Myocyte (in vitro differentiated cells): ENCODE measurements at regions not wholly inside any gene's neighbourhood (a gene's known extent, or its start where the extent isn't known, plus 50 kb on each side); places are given as distances from the start of the nearest gene placed in this dataset.
"Not testable (repeated sequence)": the region's sequence is repeated elsewhere in the genome, so short reads cannot be mapped to it uniquely, and the experiment has no call there.

Experiments used
- DNase-seq: peaks from one replicate; pipeline ENCODE4 v3.0.0-alpha.2; 2012; ENCODE audit warnings: low read depth

DNA sequence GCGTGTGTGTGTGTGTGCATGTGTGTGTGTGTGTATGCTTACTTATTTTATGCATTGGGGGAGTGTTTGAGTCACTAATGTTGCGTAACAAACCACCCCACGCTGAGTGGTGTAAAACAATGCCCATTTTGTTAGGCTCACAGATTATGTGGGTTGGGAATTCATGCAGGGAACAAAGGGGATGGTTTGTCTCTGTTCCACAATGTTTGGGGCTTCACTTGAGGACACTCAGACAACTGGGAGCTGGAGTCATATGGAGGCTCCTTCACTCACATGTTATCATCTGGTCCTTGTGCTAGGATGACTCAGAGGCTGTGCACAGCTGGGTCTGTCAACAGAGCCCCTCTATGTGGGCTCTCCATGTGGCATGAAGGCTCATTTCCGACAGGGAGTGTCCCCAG, 51.3 kb upstream of the LARGE1 start:
- no peak for DNase-seq

DNA sequence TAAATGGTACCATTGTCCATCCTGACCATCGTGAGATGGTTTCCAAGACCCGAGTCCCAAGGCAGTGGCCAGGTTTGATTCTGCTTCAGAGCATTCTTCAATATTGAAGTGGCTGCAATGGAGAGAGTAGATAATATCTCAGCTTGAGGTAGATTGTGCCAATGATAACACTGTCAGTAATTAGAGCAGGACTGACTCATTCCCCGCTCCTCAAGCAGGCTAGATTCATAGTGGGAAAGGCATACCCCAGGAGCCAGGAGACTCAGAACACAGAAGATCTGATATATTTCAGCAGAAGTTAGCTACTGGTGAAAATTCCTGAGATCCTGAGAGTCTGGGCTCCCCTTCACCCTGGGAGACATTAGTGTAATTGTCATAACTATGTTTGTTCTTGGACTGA, 55.6 kb upstream of the LARGE1 start:
- no peak for DNase-seq

DNA sequence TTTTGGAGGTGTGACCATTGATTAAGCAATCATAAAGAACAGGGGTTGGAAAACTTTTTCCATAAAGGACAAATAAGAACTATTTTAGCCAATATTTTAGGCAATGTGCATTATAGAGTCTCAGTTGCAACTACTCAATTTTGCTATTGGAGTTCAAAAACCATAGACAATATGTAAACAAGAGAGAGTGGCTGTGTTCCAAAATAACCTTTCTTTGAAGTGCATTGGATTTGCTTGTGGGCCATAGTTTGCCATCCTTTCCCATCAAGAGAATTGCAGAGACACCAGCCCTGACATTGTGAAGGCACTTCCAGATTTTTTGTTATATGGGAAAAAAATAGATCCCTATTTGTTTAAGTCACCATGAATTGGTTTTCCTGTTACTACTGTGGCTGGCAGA, 63.3 kb upstream of the LARGE1 start:
- no peak for DNase-seq

DNA sequence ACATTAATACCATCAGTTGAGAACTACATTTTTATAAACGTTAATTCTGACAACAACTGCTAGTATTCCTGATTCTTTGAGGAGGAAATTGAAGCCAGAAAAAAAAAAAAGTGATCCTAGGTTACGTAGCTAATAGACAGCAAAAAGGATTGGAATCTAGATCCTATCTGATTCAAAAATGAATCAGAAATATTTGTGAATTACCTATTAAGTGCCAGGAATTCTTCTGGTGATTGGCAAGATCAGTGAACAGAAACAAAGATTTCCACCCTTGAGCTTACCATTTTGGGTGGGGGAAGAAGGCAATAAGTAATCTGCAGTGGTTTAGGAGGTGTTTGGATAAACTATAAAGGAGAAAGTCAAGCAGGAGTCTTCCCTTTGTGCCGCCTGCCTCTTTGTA, 63.9 kb upstream of the LARGE1 start:
- DNase-seq = no peak

DNA sequence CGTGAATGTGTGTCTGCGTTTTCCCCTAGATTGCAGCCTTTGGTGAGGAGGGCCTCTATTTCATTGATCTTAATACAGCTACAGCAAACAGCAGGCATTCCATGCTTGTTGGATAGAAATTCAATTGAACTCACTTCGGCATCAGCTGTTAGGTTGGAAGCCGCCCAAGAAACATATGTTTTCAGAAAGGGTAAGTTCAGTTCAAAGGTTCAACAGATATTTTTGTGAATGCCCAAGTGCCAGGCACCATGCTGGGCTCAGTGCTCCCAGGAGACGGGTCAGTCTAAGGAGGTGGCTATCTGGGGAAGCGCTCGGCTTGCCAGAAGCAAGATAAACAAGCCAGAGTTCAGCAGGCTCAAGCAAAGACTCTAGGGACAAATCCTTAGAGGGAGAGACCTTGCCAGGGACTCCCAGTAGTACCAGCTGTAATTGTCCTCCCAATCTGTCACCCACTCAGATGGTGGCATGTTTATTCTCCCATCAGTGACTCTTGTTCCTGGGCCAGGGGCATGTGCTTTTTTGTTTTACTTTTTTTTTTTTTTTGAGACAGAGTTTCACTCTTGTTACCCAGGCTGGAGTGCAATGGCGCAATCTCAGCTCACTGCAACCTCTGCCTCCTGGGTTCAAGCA, 64.5 kb upstream of the LARGE1 start:
- no peak for DNase-seq

DNA sequence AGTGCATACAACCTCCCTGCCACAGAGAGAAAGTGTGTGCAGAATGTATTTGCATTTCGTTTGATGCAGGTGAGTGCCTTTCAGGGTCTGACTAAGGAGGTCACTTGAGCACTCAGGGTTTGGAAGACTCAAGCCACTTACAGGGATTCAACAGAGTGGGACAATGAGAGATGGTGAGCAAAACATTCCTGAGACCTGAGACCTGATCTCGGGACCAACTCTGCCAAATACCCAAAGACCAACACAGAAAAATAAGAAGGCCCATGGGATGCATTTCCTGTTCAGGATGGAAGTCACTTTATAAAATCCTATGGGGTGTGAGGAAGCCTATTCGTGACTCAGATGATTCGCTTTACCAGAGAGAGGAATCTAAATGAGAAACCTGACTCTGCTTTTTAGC, 65.2 kb upstream of the LARGE1 start:
- no peak for DNase-seq

DNA sequence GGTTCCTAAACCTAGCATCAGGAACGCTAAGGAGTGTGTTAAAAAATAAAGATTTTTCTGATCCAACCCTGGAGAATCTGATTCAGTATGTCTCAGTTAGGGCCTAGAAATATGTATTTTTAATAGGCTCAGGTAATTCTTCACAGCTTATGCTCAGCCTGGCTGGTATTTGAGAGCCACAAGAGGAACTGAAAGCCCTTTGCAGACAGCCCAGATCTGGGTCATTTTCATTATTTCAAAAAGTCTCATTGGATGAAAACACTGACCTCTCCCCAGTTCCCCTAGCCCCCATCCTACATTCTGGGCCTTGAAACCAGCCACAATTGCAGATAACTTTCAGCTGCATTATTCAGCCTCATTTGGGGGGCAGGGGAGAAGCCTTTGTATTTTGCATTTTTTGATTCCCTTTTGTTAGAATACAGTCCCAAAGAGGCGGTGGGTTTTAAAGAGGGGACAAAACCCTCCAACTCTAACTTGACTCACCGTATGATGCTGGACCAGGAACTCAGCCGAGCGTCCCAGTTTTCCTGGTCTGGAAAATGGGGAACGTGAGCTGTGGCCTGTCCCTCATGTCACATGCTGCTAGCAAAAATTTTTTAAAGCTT, 66.0 kb upstream of the LARGE1 start:
- DNase-seq = no peak

DNA sequence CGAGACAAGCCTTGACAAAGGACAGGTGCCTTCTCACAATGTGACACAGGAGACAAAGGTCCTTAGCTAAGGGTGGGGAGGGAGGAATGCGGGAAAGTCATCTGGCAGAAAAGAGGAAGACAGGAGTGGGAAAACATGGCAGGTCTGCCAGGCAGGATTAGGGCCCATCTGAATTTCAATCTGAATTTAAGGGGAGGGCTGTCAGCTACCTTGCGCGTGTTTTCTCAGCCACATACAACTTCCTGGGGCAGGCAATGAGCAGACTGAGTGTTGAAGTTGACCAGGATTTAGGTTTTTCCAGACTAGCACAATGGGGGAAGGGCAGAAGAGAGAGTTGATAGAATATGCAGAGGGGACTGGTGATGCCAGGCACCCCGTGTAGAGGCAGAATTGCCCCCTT, 66.7 kb upstream of the LARGE1 start:
- DNase-seq = no peak

DNA sequence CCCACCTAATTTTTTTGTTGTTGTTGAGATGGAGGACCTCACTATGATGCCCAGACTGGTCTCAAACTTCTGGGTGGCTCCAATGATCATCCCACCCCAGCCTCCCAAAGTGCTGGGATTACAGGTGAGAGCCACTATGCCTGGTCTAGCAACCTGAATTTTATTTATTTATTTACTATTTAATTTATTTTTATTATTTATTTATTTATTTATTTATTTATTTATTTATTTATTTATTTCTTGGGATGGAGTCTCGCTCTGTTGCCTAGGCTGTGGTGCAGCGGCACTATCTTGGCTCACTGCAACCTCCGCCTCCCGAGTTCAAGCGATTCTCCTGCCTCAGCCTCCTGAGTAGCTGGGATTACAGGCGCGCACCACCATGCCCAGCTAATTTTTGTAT, 69.0 kb upstream of the LARGE1 start:
- DNase-seq = not testable (repeated sequence)

DNA sequence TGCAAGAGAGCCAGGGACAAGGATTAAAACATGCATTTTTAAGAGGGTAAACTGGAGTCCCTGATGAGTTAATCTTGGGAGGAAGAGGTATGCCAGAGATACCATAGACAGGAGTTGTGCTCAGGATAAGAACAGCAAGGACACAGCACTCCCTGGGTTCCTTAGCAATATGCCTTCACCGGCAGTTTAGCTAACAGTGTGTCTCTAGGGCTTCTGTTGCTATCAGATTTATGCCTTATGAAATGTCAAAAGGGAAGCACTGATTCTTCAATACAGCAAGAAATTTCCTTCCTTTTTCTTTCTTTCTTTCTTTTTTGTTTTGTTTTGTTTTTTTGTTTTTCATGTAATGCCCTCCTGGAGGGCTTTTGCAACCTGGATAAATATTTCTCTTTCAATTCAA, 71.3 kb upstream of the LARGE1 start:
- DNase-seq = no peak

DNA sequence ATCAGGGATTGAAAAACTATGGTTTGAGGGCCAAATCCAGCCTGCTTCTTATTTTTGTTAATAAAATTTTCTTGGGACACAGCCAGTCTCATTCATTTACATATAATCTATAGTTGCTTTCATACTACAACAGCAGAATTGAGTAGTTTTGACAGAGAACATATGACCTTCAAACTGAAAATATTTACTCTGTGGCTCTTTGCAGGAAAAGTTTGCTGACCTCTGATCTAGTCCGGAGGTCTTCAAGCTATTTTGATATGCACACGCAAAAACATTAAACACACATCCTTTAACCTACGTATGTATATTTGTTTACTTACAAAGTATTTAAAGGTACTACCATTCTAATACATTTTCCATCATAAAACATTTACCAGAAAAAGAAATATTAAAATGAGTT, 76.5 kb upstream of the LARGE1 start:
- no peak for DNase-seq

DNA sequence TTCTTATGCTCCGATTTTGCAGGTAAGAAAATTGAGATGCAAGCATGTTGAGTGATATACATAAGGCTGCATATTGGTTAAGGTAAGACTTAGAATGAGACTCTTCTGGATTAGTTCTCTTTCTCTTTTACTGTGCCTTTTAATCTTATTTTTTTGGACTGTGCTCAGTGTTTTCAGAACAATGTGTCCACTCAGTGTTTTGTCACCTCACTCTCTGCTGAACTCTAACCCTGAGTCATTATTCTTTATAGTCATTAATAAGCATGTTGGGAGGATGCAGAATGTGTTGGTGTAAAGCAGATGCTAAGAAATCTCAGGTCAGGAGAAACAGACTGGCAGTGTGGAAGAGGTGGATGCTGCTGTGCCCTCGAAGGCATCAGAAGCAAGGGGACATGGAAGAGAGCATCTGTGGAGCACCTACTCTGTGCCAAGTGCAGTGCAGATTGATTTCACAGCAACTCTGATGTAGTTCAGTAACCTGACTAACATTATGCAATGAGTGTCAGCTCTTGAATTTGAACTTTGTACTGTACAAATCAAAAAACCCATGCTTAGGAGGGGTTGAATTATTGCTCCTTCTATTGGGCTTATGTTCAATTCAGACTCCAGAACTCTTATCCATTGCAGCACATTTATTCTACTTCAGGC, 80.7 kb upstream of the LARGE1 start:
- no peak for DNase-seq

DNA sequence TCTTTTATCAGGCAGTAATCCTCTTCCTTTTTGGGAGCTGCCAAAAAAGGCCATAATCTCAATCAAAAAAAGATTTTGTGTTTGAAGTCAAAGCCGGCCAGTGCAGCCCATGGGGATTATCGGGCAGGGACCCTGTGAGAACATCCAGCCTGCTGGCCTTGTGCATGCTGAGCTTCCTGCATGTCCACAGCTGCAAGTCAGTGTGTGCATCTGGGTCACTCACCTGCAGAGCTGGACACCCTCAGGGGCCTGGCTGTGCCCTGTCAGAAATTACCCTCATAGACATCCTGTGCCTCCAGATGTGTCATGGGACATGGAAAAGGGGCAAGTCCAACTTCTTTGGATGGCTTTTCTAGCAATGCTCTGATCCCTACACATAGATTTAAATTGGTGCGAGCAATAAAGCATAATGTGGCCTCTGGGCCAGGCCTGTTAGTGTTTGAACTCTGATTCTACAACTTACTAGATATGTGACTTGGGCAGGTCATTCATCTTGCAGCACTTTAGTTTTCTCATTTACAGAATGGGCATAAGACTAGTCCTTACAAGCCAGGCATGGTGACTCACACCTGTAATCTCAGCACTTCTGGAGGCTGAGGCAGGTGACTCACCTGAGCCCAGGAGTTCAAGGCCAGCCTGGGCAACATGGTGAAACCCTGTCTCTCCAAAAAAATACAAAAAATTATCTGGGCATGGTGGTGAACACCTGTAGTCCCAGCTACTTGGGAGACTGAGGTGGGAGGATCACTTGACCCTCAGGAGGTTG, 81.6 kb upstream of the LARGE1 start:
- DNase-seq = no peak

DNA sequence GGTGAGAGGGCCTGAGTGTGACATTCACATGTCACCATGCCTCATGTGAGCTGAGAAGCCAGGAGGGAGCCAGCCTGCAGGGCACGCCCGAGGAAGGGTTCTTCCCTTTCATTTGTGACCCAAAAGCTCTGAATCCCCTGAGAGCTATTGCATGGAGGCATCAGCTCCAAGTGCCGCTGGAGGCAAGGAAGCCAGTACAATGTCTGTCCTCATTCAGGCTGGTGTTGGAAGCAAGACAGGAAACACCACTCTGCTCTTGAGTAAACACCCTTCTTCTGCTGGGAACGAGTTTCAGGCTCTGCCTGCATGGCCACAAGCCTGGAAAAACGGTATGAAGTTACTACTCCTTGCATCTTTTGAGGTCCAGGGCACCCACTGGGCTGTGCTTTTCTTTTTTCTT, 83.8 kb upstream of the LARGE1 start:
- DNase-seq = no peak

DNA sequence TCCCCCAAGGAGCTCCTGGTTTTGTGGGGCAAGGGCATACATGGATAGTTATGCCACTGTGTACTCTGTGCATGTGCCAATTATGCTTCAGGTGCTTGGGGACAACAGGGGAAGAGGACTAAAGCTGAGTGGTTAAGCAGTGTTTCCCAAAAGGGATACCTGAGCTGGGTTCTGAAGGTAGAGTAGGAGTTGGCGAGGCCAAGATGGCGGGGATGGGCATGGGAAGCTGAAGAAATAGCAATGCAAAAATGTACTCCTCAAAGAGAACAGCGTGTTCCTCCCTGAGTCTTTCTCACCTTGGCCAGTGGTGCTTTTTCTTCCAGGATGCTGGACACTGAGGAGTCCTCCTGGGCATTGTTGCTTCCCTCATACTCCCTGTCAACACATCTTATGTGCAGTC, 90.0 kb upstream of the LARGE1 start:
- no peak for DNase-seq

DNA sequence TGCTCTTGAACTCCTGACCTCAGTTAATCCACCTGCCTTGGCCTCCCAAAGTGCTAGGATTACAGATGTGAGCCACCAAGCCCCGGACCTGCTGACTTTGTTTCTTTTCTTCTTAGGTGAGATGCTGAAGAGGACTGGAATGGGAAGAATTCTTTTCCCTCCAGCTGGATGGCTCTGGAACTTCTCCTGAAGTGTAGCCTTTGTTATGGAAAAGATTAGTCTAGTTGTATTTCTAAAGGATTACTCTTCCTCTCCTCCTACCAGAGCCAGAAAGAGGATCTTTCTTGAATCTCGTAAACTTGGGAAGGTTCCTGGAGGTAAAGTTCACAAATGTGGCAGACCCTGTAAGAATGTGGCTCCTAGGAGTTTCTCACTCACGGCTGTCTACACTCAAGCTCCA, 95.4 kb upstream of the LARGE1 start:
- no peak for DNase-seq

DNA sequence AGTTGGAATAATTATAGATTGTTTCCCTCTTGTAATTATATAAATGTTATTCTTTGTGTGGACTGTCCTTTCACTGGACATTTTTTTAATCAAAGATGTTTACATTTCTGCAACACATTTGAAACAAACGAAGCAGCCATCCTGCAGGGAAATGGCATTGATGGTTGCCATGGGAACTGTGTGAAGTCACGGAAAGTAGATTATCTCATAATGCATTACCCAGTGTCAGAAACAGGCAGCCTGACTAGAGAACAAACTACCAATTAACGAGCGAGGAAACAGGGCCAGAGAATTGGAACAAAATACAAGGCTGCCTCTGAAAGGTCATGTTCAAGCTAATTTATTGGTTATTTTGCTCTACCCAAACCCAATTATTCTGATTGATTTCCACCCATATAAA, 96.9 kb upstream of the LARGE1 start:
- no peak for DNase-seq

DNA sequence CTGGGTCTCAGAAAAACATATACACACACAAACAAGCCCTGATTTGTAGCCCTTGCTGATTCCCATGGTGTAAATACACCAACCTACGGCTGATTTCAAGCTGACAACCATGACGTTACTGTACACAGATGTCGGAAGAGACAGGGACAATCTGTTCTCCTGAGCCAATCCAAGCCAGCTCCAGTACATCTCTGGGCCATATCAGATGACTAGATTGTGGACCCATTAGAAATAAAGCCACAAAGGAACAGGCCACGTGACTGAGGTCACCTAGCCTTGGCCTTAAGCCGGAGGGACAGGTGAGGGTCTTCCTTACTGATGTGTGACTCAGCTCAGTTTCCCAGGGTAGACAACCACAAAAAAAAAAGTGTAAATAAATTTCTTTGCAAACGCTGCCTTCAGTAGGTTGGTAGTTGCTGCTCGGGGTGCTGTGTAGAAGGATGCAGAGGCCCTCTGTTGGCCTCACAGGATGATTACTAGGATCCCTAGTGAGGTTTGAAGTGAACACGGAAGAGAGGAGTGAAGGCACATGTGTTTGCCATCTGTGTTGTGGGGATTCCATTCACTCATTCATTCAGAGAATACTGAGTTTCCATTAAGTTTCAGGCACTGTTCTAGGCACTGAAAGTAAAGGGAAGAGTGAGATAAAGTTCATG, 99.0 kb upstream of the LARGE1 start:
- no peak for DNase-seq

DNA sequence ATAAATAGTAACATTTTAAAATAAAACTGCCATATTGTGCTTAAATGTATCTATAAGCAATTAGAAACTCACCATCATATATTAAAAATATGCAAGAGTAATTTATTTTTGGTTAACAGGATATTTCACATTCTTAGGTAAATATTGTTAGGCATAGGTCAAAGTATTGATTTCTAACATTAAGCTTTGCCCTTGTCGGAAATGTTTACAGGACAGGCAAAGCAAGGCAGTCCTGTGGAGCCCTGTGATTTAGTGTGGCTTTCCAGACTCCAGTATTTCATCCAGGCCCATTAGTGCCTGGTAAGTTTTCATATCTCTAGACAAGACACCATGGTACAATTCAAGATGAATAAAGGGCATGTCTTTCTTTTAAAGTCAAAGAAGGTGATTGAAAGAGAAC, 114.9 kb upstream of the LARGE1 start:
- no peak for DNase-seq

DNA sequence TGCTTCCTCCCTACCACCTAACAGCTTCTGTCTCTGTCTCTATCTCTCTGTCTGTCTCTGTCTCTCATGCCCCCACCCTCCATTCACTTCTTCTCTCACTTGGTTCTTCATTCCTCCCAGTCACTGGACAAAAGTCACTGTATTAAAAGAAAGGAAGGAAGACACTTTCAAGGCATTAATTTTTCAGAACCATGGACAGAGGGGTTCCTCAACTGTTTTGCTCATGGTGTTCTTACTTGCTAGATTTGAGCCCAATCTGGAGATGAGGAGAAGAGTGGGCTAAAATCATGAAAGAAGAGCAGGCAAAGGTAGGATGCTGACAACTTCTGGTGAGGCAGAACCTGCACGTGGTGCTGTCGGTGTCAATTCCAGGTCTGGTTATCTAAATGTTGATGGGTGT, 116.7 kb upstream of the LARGE1 start:
- no peak for DNase-seq

DNA sequence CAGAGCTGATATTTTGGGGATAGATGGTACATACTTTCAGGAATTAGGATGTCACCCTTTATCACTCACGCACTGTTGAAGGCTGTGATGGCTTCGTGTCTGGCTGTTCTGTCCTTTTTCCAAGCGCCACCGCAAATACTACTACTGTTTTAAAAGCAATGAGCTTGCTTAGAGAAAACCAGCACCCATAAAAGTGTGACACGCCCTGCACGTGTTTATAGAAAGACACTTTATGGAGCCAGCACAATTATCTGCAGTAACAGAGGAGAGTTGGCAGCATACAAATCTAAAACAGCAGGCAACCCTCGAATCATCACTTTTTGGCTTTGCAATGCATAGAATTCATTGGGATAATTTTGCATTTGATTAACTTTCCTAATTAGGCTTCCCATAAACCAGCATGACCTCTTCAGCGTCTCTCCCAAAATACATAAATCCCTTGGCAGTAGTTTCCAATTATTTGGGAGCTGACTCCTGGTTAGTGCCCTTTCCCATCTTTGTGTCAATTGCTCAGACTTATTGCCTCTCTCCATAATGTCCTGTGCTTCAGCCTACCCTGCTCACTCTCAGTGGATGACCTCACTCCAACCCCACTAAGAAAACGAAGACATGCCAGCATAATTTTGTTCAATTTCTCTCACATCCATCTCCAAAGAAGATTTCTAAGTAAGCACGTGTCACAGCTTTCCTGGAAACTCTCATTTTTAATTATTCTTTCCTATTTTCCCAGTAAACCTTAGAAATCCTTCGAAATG, 118.7 kb upstream of the LARGE1 start:
- no peak for DNase-seq
